ENCODE measurements at regions not wholly inside any gene's neighbourhood (a gene's known extent, or its start where the extent isn't known, plus 50 kb on each side); places are given as distances from the start of the nearest gene placed in this dataset.

DNA sequence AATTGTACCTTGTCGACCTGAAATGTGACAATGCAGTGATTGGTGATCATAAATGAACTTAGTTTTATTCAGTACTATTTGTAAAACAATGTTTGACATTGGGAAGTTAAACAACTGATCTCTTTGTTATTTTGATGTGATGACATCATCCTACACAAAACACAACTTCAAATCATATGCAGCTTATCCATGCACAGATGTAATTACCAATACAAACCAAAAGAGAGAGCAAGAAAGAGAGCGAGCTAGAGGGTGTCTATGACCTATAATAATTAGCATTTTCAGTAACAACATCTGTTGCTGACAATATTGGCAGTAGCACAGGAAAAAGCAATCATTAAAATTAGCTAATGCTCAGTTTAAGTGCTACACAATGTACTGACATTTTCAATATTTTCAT, 320.9 kb downstream of the UTRN start:
- Histone ChIP-seq H3K27ac (no peak overlapping the region), H3K27me3 (no peaks in the 10 kb centered on the region), H3K9me3 (no peaks in the 10 kb centered on the region), H3K4me3 (no peak overlapping the region), H3K4me1 (no peaks in the 10 kb centered on the region), H3K36me3 (ENCODE audit: low read depth, missing control alignments) (no peaks in the 10 kb centered on the region)
- intact Hi-C loops (cut with DNase I; ENCODE audit: low total_unique reads), result no loop called here
- 68 to 82% methylated on average over 2 of the region's 2 CpGs for WGBS, 2 donors
- DNase-seq, result no peak
- TF ChIP-seq CTCF (IDR thresholded peaks at IDR 0.05), result no peak
- no peak for TF ChIP-seq POLR2A (IDR thresholded peaks at IDR 0.05)

GRCh38 chr6:144607998-144608735, 323.0 kb downstream of the UTRN start:
- 89 to 93% methylated on average over 5 of the region's 5 CpGs for WGBS, 2 donors
- no peak for TF ChIP-seq POLR2A (IDR thresholded peaks at IDR 0.05)
- TF ChIP-seq CTCF (IDR thresholded peaks at IDR 0.05), result no peak
- Histone ChIP-seq H3K4me3 (no peak overlapping the region), H3K9me3 (no peaks in the 10 kb centered on the region), H3K27ac (no peak overlapping the region), H3K4me1 (no peaks in the 10 kb centered on the region), H3K27me3 (no peaks in the 10 kb centered on the region), H3K36me3 (ENCODE audit: low read depth, missing control alignments) (no peaks in the 10 kb centered on the region)
- DNase-seq, result no peak
- intact Hi-C loops (cut with DNase I; ENCODE audit: low total_unique reads), result no loop called here

- intact Hi-C loops (cut with DNase I; ENCODE audit: low total_unique reads), result no loop called here
- WGBS, 2 donors, result 78 to 79% methylated on average over 1 of the region's 1 CpG
- Histone ChIP-seq H3K9me3 (no peaks in the 10 kb centered on the region), H3K4me3 (no peak overlapping the region), H3K27ac (no peak overlapping the region), H3K4me1 (no peaks in the 10 kb centered on the region), H3K27me3 (no peaks in the 10 kb centered on the region), H3K36me3 (ENCODE audit: low read depth, missing control alignments) (no peaks in the 10 kb centered on the region)
- TF ChIP-seq CTCF (IDR thresholded peaks at IDR 0.05) (no peak), POLR2A (IDR thresholded peaks at IDR 0.05) (no peak)
- no peak for DNase-seq
Measured at GRCh38 chr6:144612811-144613210, 327.7 kb downstream of the UTRN start.

DNA sequence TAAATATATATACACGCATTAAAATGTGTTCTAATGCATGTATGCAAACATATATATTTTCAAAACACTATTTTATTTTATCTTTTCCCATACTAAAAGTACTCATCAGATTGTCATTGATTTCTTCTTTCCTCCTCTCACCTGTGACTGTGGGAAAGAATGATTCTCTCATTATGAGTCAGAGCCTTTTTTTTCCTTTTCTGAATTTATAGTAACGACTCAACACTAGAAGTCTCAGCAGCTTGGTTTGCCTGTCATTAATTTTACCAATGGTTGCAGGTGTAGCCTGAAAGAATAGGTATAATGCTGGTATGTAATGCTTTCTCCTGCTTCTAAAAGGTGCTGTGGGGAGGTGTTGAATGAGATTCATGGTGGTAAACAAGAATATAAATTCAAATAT, 328.7 kb downstream of the UTRN start:
- Histone ChIP-seq H3K36me3 (ENCODE audit: low read depth, missing control alignments) (no peaks in the 10 kb centered on the region), H3K4me3 (no peak overlapping the region), H3K4me1 (no peaks in the 10 kb centered on the region), H3K27me3 (no peaks in the 10 kb centered on the region), H3K9me3 (no peaks in the 10 kb centered on the region), H3K27ac (no peak overlapping the region)
- WGBS, 2 donors, result 55 to 85% methylated on average over 2 of the region's 2 CpGs
- TF ChIP-seq CTCF (IDR thresholded peaks at IDR 0.05) (no peak), POLR2A (IDR thresholded peaks at IDR 0.05) (no peak)
- no peak for DNase-seq
- intact Hi-C loops (cut with DNase I; ENCODE audit: low total_unique reads), result no loop called here

GRCh38 chr6:144615870-144616269, 330.7 kb downstream of the UTRN start:
- no peaks in the 10 kb centered on the region for H3K4me1 ChIP-seq
- no peak for TF ChIP-seq CTCF (IDR thresholded peaks at IDR 0.05)
- TF ChIP-seq POLR2A (IDR thresholded peaks at IDR 0.05), result no peak
- no peak overlapping the region for H3K27ac ChIP-seq
- no peaks in the 10 kb centered on the region for H3K27me3 ChIP-seq
- H3K36me3 ChIP-seq (ENCODE audit: low read depth, missing control alignments), result no peaks in the 10 kb centered on the region
- 95% methylated on average over 2 of the region's 2 CpGs for WGBS, 2 donors
- H3K4me3 ChIP-seq, result no peak overlapping the region
- intact Hi-C loops (cut with DNase I; ENCODE audit: low total_unique reads), result no loop called here
- no peak for DNase-seq
- H3K9me3 ChIP-seq, result no peaks in the 10 kb centered on the region
